HepG2 (cell line): ENCODE measurements at regions not wholly inside any gene's neighbourhood (a gene's known extent, or its start where the extent isn't known, plus 50 kb on each side); places are given as distances from the start of the nearest gene placed in this dataset.

Experiments used
- JUND ChIP-seq: sonication (generic); formaldehyde crosslinking; IDR thresholded peaks from 2 replicates; pipeline ENCODE4 v1.8.0; 2022; ENCODE audit warnings: mild to moderate bottlenecking, missing genetic modification reagents
- KDM2A ChIP-seq: sonication (generic); formaldehyde crosslinking; IDR thresholded peaks from 2 replicates; pipeline ENCODE4 v1.4.0; 2020; ENCODE audit warnings: low read depth, missing genetic modification reagents, borderline replicate concordance
- NFE2 ChIP-seq: sonication (generic); formaldehyde crosslinking; IDR thresholded peaks from 2 replicates; pipeline ENCODE4 v1.4.0; 2020; ENCODE audit warnings: missing genetic modification reagents
- ZNF773 ChIP-seq: sonication (generic); formaldehyde crosslinking; IDR thresholded peaks from 2 replicates; pipeline ENCODE4 v1.4.0; 2020; ENCODE audit warnings: missing genetic modification reagents, borderline replicate concordance
- ZNF777 ChIP-seq: sonication (generic); formaldehyde crosslinking; IDR thresholded peaks from 2 replicates; pipeline ENCODE4 v1.4.0; 2020; ENCODE audit warnings: missing genetic modification reagents

DNA sequence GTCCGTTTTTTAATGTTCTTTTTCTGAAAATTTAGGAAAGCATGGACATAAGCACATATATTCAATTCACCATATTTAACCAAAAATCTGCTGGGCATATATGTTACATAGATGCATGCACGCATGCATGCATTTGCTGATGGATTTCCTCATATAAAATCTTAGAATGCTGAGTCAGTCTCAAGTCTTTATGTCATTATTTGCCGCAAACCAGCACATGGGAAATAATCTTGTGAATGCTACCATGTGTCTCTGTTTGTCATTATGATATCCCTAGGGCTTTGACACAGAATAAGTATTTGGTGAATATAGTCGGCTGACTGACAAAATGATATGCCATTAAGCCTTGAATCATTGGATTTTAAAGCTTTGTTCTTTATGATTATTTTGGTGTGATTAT lies 776.5 kb downstream of the KCNT2 start:
- no peak for TF ChIP-seq NFE2
- no peak for TF ChIP-seq JUND (CRISPR knock-in tag)
- TF ChIP-seq KDM2A: no peak
- no peak for TF ChIP-seq ZNF777 (CRISPR knock-in tag)
- TF ChIP-seq ZNF773: no peak
